H1 (cell line): ENCODE measurements at regions not wholly inside any gene's neighbourhood (a gene's known extent, or its start where the extent isn't known, plus 50 kb on each side); places are given as distances from the start of the nearest gene placed in this dataset.

Experiments
- CTCF ChIA-PET: fragments of 300-600 bp; sonication (Branson Sonifier 250); formaldehyde crosslinking; loops from one replicate; lab custom pipeline; 2021; ENCODE audit not compliant: partially characterized antibody; lab: Charles Lee
- POLR2A ChIA-PET: fragments of 300-600 bp; sonication (Branson Sonifier 250); formaldehyde crosslinking; loops from one replicate; lab custom pipeline; 2021; ENCODE audit warnings: inconsistent platforms; ENCODE audit not compliant: partially characterized antibody; lab: Charles Lee
- DNase-seq, 2 experiments: peaks; one replicate each; pipeline versions ENCODE4 v3.0.0 to v3.0.0-alpha.2; 2010 to 2022; ENCODE audit warnings: low spot score in 2 of 2, low read depth in 1 of 2, mixed read lengths in 1 of 2
- FAIRE-seq: peaks from 2 replicates; lab custom pipeline; 2011; peaks lifted over from hg19 to GRCh38; lab: Jason Lieb, UNC
- H2AFZ ChIP-seq: 2 replicates; pipeline ENCODE4 v1.8.1; 2012; ENCODE audit warnings: low read length, inconsistent platforms
- H2AK5ac ChIP-seq: 2 replicates; pipeline ENCODE4 v1.6.1; 2013; ENCODE audit warnings: low read depth, low read length
- H2BK120ac ChIP-seq: replicated peaks from 2 replicates; pipeline ENCODE3; 2013; ENCODE audit warnings: low read depth, low read length, inconsistent platforms
- H2BK12ac ChIP-seq: 2 replicates; pipeline ENCODE4 v1.6.1; 2013; ENCODE audit warnings: low read depth, low read length
- H2BK15ac ChIP-seq: 2 replicates; pipeline ENCODE4 v1.6.1; 2013; ENCODE audit warnings: low read length
- H2BK20ac ChIP-seq: 2 replicates; pipeline ENCODE4 v1.6.1; 2013; ENCODE audit warnings: low read length
- H2BK5ac ChIP-seq: 2 replicates; pipeline ENCODE4 v1.6.1; 2013; ENCODE audit warnings: low read depth, low read length
- H3K14ac ChIP-seq: 2 replicates; pipeline ENCODE4 v1.6.1; 2013; ENCODE audit warnings: inconsistent platforms; ENCODE audit not compliant: insufficient read length
- H3K18ac ChIP-seq: 2 replicates; pipeline ENCODE4 v1.6.1; 2013; ENCODE audit warnings: low read length; ENCODE audit errors: extremely low read depth
- H3K23ac ChIP-seq: 2 replicates; pipeline ENCODE4 v1.6.1; 2013; ENCODE audit warnings: inconsistent platforms; ENCODE audit not compliant: insufficient read length
- H3K23me2 ChIP-seq: 2 replicates; pipeline ENCODE4 v1.6.1; 2013; ENCODE audit warnings: low read depth, low read length
- H3K27ac ChIP-seq: 2 replicates; pipeline ENCODE4 v1.6.1; 2011; ENCODE audit warnings: low read depth, low read length, inconsistent platforms
- H3K27me3 ChIP-seq, 4 experiments: replicated peaks in 1 of 4; 1 replicate in 1 of 4; 2 replicates in 3 of 4; pipeline versions ENCODE4 v1.6.1 to v1.8.1; 2011 to 2013; ENCODE audit warnings: low read length in 3 of 4, mild to moderate bottlenecking in 3 of 4, inconsistent platforms in 2 of 4, mixed read lengths in 2 of 4, moderate library complexity in 1 of 4; ENCODE audit not compliant: control insufficient read depth in 3 of 4, insufficient read depth in 3 of 4; ENCODE audit errors: extremely low read depth in 1 of 4
- H3K36me3 ChIP-seq, 4 experiments: 2 replicates each; pipeline versions ENCODE4 v1.6.1 to v1.8.1; 2011 to 2013; ENCODE audit warnings: mild to moderate bottlenecking in 4 of 4, low read length in 3 of 4, moderate library complexity in 2 of 4, control low read depth in 1 of 4, inconsistent platforms in 1 of 4; ENCODE audit not compliant: insufficient read depth in 4 of 4, control insufficient read depth in 2 of 4
- H3K4ac ChIP-seq: replicated peaks from 2 replicates; pipeline ENCODE3; 2013; ENCODE audit warnings: low read length, low read depth, mixed read lengths, inconsistent platforms; ENCODE audit not compliant: insufficient read length
- H3K4me1 ChIP-seq, 4 experiments: replicated peaks in 1 of 4; 1 replicate in 1 of 4; 2 replicates in 3 of 4; pipeline versions ENCODE4 v1.6.1 to v1.8.1; 2011 to 2013; ENCODE audit warnings: low read length in 3 of 4, inconsistent platforms in 2 of 4, mixed read lengths in 1 of 4; ENCODE audit not compliant: insufficient read depth in 4 of 4, control insufficient read depth in 3 of 4
- H3K4me2 ChIP-seq, 2 experiments: 2 replicates each; pipeline versions ENCODE4 v1.6.1 to v1.8.1; 2011 to 2013; ENCODE audit warnings: low read depth in 2 of 2, low read length in 2 of 2, control low read depth in 1 of 2, inconsistent platforms in 1 of 2, mild to moderate bottlenecking in 1 of 2; ENCODE audit not compliant: insufficient read depth in 1 of 2
- H3K4me3 ChIP-seq, 4 experiments: fragments of 200-600, 300-600 bp in 1 of 4; sonication (generic), shearing (Covaris generic), sonication (Bioruptor Twin) in 1 of 4; 2 replicates each; pipeline versions ENCODE4 v1.5.1 to v1.8.1; 2011 to 2016; ENCODE audit warnings: low read length in 4 of 4, low read depth in 3 of 4, control low read depth in 2 of 4, inconsistent platforms in 2 of 4, mild to moderate bottlenecking in 2 of 4, mixed read lengths in 1 of 4, moderate library complexity in 1 of 4; ENCODE audit not compliant: insufficient read depth in 2 of 4; ENCODE audit errors: extremely low read depth in 1 of 4
- H3K56ac ChIP-seq: replicated peaks from 2 replicates; pipeline ENCODE3; 2013; ENCODE audit warnings: low read depth, mild to moderate bottlenecking, mixed read lengths, low read length, inconsistent platforms; ENCODE audit not compliant: insufficient read length
- H3K79me1 ChIP-seq: 2 replicates; pipeline ENCODE4 v1.6.1; 2013; ENCODE audit warnings: low read depth, low read length, control low read depth
- H3K79me2 ChIP-seq, 2 experiments: 2 replicates each; pipeline versions ENCODE4 v1.6.1 to v1.8.1; 2012 to 2013; ENCODE audit warnings: low read length in 2 of 2, mild to moderate bottlenecking in 2 of 2, inconsistent platforms in 1 of 2; ENCODE audit not compliant: insufficient read depth in 2 of 2, control insufficient read depth in 1 of 2
- H3K9ac ChIP-seq, 4 experiments: replicated peaks in 1 of 4; 1 replicate in 1 of 4; 2 replicates in 3 of 4; pipeline versions ENCODE4 v1.6.1 to v1.8.1; 2011 to 2013; ENCODE audit warnings: low read depth in 3 of 4, low read length in 3 of 4, control low read depth in 2 of 4, mild to moderate bottlenecking in 2 of 4, moderate library complexity in 2 of 4, inconsistent platforms in 1 of 4; ENCODE audit errors: extremely low read depth in 1 of 4
- H3K9me3 ChIP-seq, 2 experiments: 2 replicates each; pipeline versions ENCODE4 v1.6.1 to v1.8.1; 2012 to 2013; ENCODE audit warnings: mild to moderate bottlenecking in 2 of 2, moderate library complexity in 2 of 2, control low read depth in 1 of 2, inconsistent platforms in 1 of 2, low read depth in 1 of 2, low read length in 1 of 2, mixed read lengths in 1 of 2; ENCODE audit not compliant: insufficient read depth in 2 of 2
- H4K20me1 ChIP-seq, 2 experiments: replicated peaks in 1 of 2; 2 replicates each; pipeline versions ENCODE3 to v1.8.1; 2011 to 2013; ENCODE audit warnings: inconsistent platforms in 2 of 2, low read length in 2 of 2, mild to moderate bottlenecking in 1 of 2; ENCODE audit not compliant: insufficient read depth in 2 of 2, control insufficient read depth in 1 of 2
- H4K5ac ChIP-seq: 2 replicates; pipeline ENCODE4 v1.6.1; 2013; ENCODE audit warnings: low read length, low read depth, mixed read lengths, inconsistent platforms; ENCODE audit not compliant: insufficient read length
- H4K8ac ChIP-seq: 2 replicates; pipeline ENCODE4 v1.8.0; 2013; ENCODE audit warnings: mild to moderate bottlenecking, moderate library complexity, low read length, inconsistent platforms; ENCODE audit not compliant: insufficient read depth; ENCODE audit errors: extremely low read depth
- H4K91ac ChIP-seq: replicated peaks from 2 replicates; pipeline ENCODE3; 2013; ENCODE audit warnings: low read length, mixed read lengths, inconsistent platforms; ENCODE audit not compliant: insufficient read length
- CBX8 ChIP-seq: fragments of 300-800, 300-1000 bp; sonication (generic); IDR thresholded peaks from 2 replicates; pipeline ENCODE4 v1.7.1; 2016; ENCODE audit warnings: low read depth, low read length, borderline replicate concordance
- JUN ChIP-seq: IDR thresholded peaks from 2 replicates; pipeline ENCODE4 v1.6.1; 2011; ENCODE audit warnings: low read depth, mild to moderate bottlenecking, improper control_type of control experiment, low read length
- POLR2A ChIP-seq, 2 experiments: IDR thresholded peaks; 1 replicate in 1 of 2; 2 replicates in 1 of 2; pipeline ENCODE4 v1.6.1; 2011; ENCODE audit warnings: low read depth in 2 of 2, low read length in 2 of 2, mild to moderate bottlenecking in 2 of 2; ENCODE audit errors: control extremely low read depth in 1 of 2
- RAD21 ChIP-seq, 2 experiments: IDR thresholded peaks in 1 of 2; conservative IDR thresholded peaks in 1 of 2; 2 replicates each; pipeline ENCODE4 v1.6.1; 2011; ENCODE audit warnings: low read depth in 2 of 2, low read length in 2 of 2, improper control_type of control experiment in 1 of 2, inconsistent platforms in 1 of 2, mild to moderate bottlenecking in 1 of 2, moderate library complexity in 1 of 2
- SP2 ChIP-seq: IDR thresholded peaks from 2 replicates; pipeline ENCODE4 v1.6.1; 2012; ENCODE audit warnings: mild to moderate bottlenecking, low read length, inconsistent platforms
- TAF1 ChIP-seq: IDR thresholded peaks from 2 replicates; pipeline ENCODE4 v1.6.1; 2011; ENCODE audit warnings: mild to moderate bottlenecking, low read depth, low read length
- WGBS, 2 experiments: shearing (Covaris generic) in 1 of 2; methylation state at CpG; one replicate each; pipeline versions ENCODE4 v1.1.6 to v1.1.7; 2013 to 2015; ENCODE audit warnings: low lambda C conversion rate in 2 of 2, mixed read lengths in 2 of 2, inconsistent platforms in 1 of 2, low coverage in 1 of 2, missing lambda C conversion rate in 1 of 2; ENCODE audit not compliant: insufficient replicate concordance in 2 of 2, insufficient coverage in 1 of 2, insufficient read length in 1 of 2; ENCODE audit errors: extremely low coverage in 1 of 2, missing lambda C conversion rate in 1 of 2; 5-methylcytosine and 5-hydroxymethylcytosine counted together

GRCh38 chr2:143981428-143981827, 538.5 kb downstream of the ZEB2 start:
- no peak overlapping the region for H3K4ac ChIP-seq
- H3K79me2 ChIP-seq, result no peaks in the 10 kb centered on the region

More at GRCh38 chr2:143981428-143981827, 538.5 kb downstream of the ZEB2 start:
- WGBS, 2 experiments, result 91% methylated on average over 2 of the region's 2 CpGs; no CpG with 5 or more reads in 1 of the 2 experiments
- H3K79me1 ChIP-seq, result no peaks in the 10 kb centered on the region
- no peaks in the 10 kb centered on the region for H3K27me3 ChIP-seq
- POLR2A ChIA-PET, result no interaction called here
- no peak overlapping the region for H2BK15ac ChIP-seq
- H3K18ac ChIP-seq, result no peak overlapping the region
- no peak overlapping the region for H3K56ac ChIP-seq
- H3K4me3 ChIP-seq, result no peak overlapping the region
- H3K9me3 ChIP-seq, result no peaks in the 10 kb centered on the region
- H3K9ac ChIP-seq, result no peak overlapping the region
- no peak for FAIRE-seq
- H2BK120ac ChIP-seq, result no peak overlapping the region
- H3K23me2 ChIP-seq, result no peaks in the 10 kb centered on the region; the same call in 1 of the 2 replicates
- H3K36me3 ChIP-seq, result no peaks in the 10 kb centered on the region; a peak in 1 of 8 replicates
- H2BK12ac ChIP-seq, result no peak overlapping the region
- TF ChIP-seq CBX8 (no peak), POLR2A (IDR thresholded peaks at IDR 0.05; ENCODE audit: control extremely low read depth in 1 of 2, low read depth in 2 of 2, low read length in 2 of 2) (no peak), SP2 (no peak), JUN (no peak), RAD21 (IDR thresholded peaks at IDR 0.05 in 1 of 2, conservative IDR thresholded peaks at IDR 0.05 in 1 of 2; ENCODE audit: low read depth in 2 of 2, low read length in 2 of 2) (no peak), TAF1 (no peak)
- TF ChIP-seq, all 59 proteins: peak for 0
- H2BK20ac ChIP-seq, result no peak overlapping the region
- CTCF ChIA-PET, result interaction anchor here (1.2 kb wide), 1 partner anchor 12 kb away, joined by 3 read pairs; no protein-coding TSS in a partner anchor
- H4K5ac ChIP-seq, result no peak overlapping the region
- no peak overlapping the region for H4K8ac ChIP-seq
- H2AK5ac ChIP-seq, result no peak overlapping the region
- no peaks in the 10 kb centered on the region for H3K4me1 ChIP-seq
- H4K20me1 ChIP-seq, result no peaks in the 10 kb centered on the region
- no peak overlapping the region for H2AFZ ChIP-seq
- no peak for DNase-seq
- H3K27ac ChIP-seq, result no peak overlapping the region
- no peak overlapping the region for H3K14ac ChIP-seq
- no peak overlapping the region for H3K23ac ChIP-seq
- no peak overlapping the region for H4K91ac ChIP-seq
- H3K4me2 ChIP-seq, result no peak overlapping the region
- no peak overlapping the region for H2BK5ac ChIP-seq
